ENCODE measurements at regions not wholly inside any gene's neighbourhood (a gene's known extent, or its start where the extent isn't known, plus 50 kb on each side); places are given as distances from the start of the nearest gene placed in this dataset.
A peak's percentile ranks its signal among the peaks of the same experiment; 100 is the strongest.

DNA sequence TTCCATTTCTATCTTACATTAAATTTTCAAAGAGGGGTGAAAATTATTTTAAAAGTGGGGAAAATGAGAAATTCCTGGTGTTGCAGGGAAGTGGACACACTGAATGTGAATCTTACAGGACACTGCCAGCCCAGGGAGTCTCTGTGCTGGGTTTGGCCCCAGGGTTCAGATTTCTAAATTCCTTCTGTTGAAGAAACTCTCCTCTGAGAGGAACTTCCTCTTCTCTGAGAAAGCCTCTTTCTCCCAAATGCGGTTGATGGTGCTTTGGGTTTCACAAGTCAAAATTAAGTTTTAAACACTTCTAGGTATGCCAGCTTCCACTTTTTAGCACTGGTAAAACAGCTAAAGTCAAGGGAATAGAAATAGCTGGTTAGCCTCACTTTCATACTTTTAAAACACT lies 317.9 kb upstream of the ITGA1 start:
- Histone ChIP-seq H3K23ac (ENCODE audit: low read depth, low read length, poor library complexity) (no peak overlapping the region), H3K4me2 (ENCODE audit: insufficient read depth, low read length, poor library complexity, severe bottlenecking) (no peak overlapping the region), H3K36me3 (replicated peaks in 1 of 2; ENCODE audit: control insufficient read depth in 2 of 2, insufficient read depth in 2 of 2, low read length in 2 of 2) (no peaks in the 10 kb centered on the region), H3K79me1 (ENCODE audit: low read depth, low read length) (no peaks in the 10 kb centered on the region), H3K27ac (replicated peaks; ENCODE audit: low read length) (no peak overlapping the region), H2BK5ac (ENCODE audit: low read length) (no peak overlapping the region), H3K4me1 (ENCODE audit: control insufficient read depth in 2 of 2, insufficient read depth in 1 of 2, low read depth in 1 of 2, low read length in 2 of 2) (peaks cover 0 to 8% of the 10 kb centered on the region in 2 donors), H2BK15ac (ENCODE audit: low read length) (no peak overlapping the region), H2AK5ac (ENCODE audit: low read depth, low read length) (no peak overlapping the region), H3K9ac (ENCODE audit: low read depth, low read length, poor library complexity) (no peak overlapping the region), H3K4ac (ENCODE audit: low read length) (no peak overlapping the region), H4K91ac (ENCODE audit: low read depth, low read length, poor library complexity) (no peak overlapping the region), H2BK120ac (ENCODE audit: low read depth, low read length) (no peak overlapping the region), H2AFZ (ENCODE audit: low read length) (peak overlapping the region; percentile 79), H3K4me3 (ENCODE audit: low read length in 2 of 2) (no peak overlapping the region), H3K14ac (ENCODE audit: low read length) (no peak overlapping the region), H3K27me3 (ENCODE audit: control insufficient read depth in 3 of 3, insufficient read depth in 3 of 3, low read depth in 1 of 3, low read length in 3 of 3) (no peaks in the 10 kb centered on the region), H3K18ac (ENCODE audit: low read length) (no peak overlapping the region), H2BK12ac (ENCODE audit: low read length) (no peak overlapping the region), H4K8ac (ENCODE audit: low read depth, low read length) (no peak overlapping the region), H3K9me3 (replicated peaks in 1 of 2; ENCODE audit: control insufficient read depth in 2 of 2, insufficient read depth in 1 of 2, low read depth in 1 of 2, low read length in 2 of 2) (no peaks in the 10 kb centered on the region)
- DNase-seq (ENCODE audit: low spot score) = no peak
- no CpG with 5 or more reads among the region's 1 CpG for WGBS, 2 donors (ENCODE audit: extremely low coverage in 2 of 2, insufficient read length in 2 of 2, insufficient replicate concordance in 1 of 2)

GRCh38 chr5:52476346-52476745 lies 311.4 kb upstream of the ITGA1 start:
- Histone ChIP-seq H3K27ac (replicated peaks; ENCODE audit: low read length) (no peak overlapping the region), H2AK5ac (ENCODE audit: low read depth, low read length) (no peak overlapping the region), H3K4me2 (ENCODE audit: insufficient read depth, low read length, poor library complexity, severe bottlenecking) (no peak overlapping the region), H3K14ac (ENCODE audit: low read length) (no peak overlapping the region), H3K4me1 (ENCODE audit: control insufficient read depth in 2 of 2, insufficient read depth in 1 of 2, low read depth in 1 of 2, low read length in 2 of 2) (no peaks in the 10 kb centered on the region), H2BK5ac (ENCODE audit: low read length) (no peak overlapping the region), H3K4ac (ENCODE audit: low read length) (no peak overlapping the region), H3K23ac (ENCODE audit: low read depth, low read length, poor library complexity) (no peak overlapping the region), H2BK120ac (ENCODE audit: low read depth, low read length) (no peak overlapping the region), H3K27me3 (ENCODE audit: control insufficient read depth in 3 of 3, insufficient read depth in 3 of 3, low read depth in 1 of 3, low read length in 3 of 3) (no peaks in the 10 kb centered on the region), H4K91ac (ENCODE audit: low read depth, low read length, poor library complexity) (no peak overlapping the region), H2BK12ac (ENCODE audit: low read length) (no peak overlapping the region), H2AFZ (ENCODE audit: low read length) (no peak overlapping the region), H4K8ac (ENCODE audit: low read depth, low read length) (no peak overlapping the region), H2BK15ac (ENCODE audit: low read length) (no peak overlapping the region), H3K79me1 (ENCODE audit: low read depth, low read length) (no peaks in the 10 kb centered on the region), H3K9me3 (replicated peaks in 1 of 2; ENCODE audit: control insufficient read depth in 2 of 2, insufficient read depth in 1 of 2, low read depth in 1 of 2, low read length in 2 of 2) (peaks cover 0 to 9% of the 10 kb centered on the region in 2 donors), H3K18ac (ENCODE audit: low read length) (no peak overlapping the region), H3K4me3 (ENCODE audit: low read length in 2 of 2) (no peak overlapping the region), H3K36me3 (replicated peaks in 1 of 2; ENCODE audit: control insufficient read depth in 2 of 2, insufficient read depth in 2 of 2, low read length in 2 of 2) (no peaks in the 10 kb centered on the region), H3K9ac (ENCODE audit: low read depth, low read length, poor library complexity) (no peak overlapping the region)
- DNase-seq (ENCODE audit: low spot score) = no peak
- WGBS, 2 donors (ENCODE audit: extremely low coverage in 2 of 2, insufficient read length in 2 of 2, insufficient replicate concordance in 1 of 2) = no CpG with 5 or more reads among the region's 1 CpG

GRCh38 chr5:52481201-52481600 lies 306.5 kb upstream of the ITGA1 start:
- H2BK15ac ChIP-seq (ENCODE audit: low read length) = no peak overlapping the region
- peak overlapping the region; percentile 12 for H2AFZ ChIP-seq (ENCODE audit: low read length)
- no peak overlapping the region for H4K8ac ChIP-seq (ENCODE audit: low read depth, low read length)
- H3K9me3 ChIP-seq (replicated peaks in 1 of 2; ENCODE audit: control insufficient read depth in 2 of 2, insufficient read depth in 1 of 2, low read depth in 1 of 2, low read length in 2 of 2) = peaks cover 0 to 9% of the 10 kb centered on the region in 2 donors
- H2BK120ac ChIP-seq (ENCODE audit: low read depth, low read length) = no peak overlapping the region
- H2BK12ac ChIP-seq (ENCODE audit: low read length) = no peak overlapping the region
- H3K4me3 ChIP-seq (ENCODE audit: low read length in 2 of 2) = no peak overlapping the region
- no peaks in the 10 kb centered on the region for H3K36me3 ChIP-seq (replicated peaks in 1 of 2; ENCODE audit: control insufficient read depth in 2 of 2, insufficient read depth in 2 of 2, low read length in 2 of 2)
- H3K27ac ChIP-seq (replicated peaks; ENCODE audit: low read length) = no peak overlapping the region
- no peaks in the 10 kb centered on the region for H3K27me3 ChIP-seq (ENCODE audit: control insufficient read depth in 3 of 3, insufficient read depth in 3 of 3, low read depth in 1 of 3, low read length in 3 of 3)
- H3K79me1 ChIP-seq (ENCODE audit: low read depth, low read length) = no peaks in the 10 kb centered on the region
- no peak overlapping the region for H3K14ac ChIP-seq (ENCODE audit: low read length)
- DNase-seq (ENCODE audit: low spot score) = no peak
- no peak overlapping the region for H2AK5ac ChIP-seq (ENCODE audit: low read depth, low read length)
- no peak overlapping the region for H2BK5ac ChIP-seq (ENCODE audit: low read length)
- H3K4ac ChIP-seq (ENCODE audit: low read length) = no peak overlapping the region
- no peak overlapping the region for H3K9ac ChIP-seq (ENCODE audit: low read depth, low read length, poor library complexity)
- no peaks in the 10 kb centered on the region for H3K4me1 ChIP-seq (ENCODE audit: control insufficient read depth in 2 of 2, insufficient read depth in 1 of 2, low read depth in 1 of 2, low read length in 2 of 2)
- no peak overlapping the region for H3K4me2 ChIP-seq (ENCODE audit: insufficient read depth, low read length, poor library complexity, severe bottlenecking)
- no peak overlapping the region for H3K18ac ChIP-seq (ENCODE audit: low read length)
- WGBS, 2 donors (ENCODE audit: extremely low coverage in 2 of 2, insufficient read length in 2 of 2, insufficient replicate concordance in 1 of 2) = no CpG with 5 or more reads among the region's 1 CpG
- H3K23ac ChIP-seq (ENCODE audit: low read depth, low read length, poor library complexity) = no peak overlapping the region
- H4K91ac ChIP-seq (ENCODE audit: low read depth, low read length, poor library complexity) = no peak overlapping the region

DNA sequence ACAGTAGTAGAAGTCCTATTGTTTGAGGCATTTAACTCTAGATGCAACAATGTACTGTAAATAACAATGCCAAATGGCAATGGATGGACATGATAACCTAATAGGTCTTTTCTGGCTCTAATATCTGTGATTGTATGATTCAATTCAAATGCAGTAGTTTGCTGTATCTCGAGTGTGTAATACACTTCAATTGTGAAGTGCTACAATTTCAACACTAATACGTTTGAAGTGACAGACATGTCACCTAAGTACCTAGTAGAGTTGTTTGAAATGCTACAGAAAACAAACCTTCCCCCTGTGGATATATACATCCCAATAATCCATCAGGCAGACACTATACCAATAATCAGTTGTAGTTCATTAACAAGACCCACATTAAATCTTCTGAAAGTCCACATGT lies 305.9 kb upstream of the ITGA1 start:
- H4K8ac ChIP-seq (ENCODE audit: low read depth, low read length) = no peak overlapping the region
- H3K4me2 ChIP-seq (ENCODE audit: insufficient read depth, low read length, poor library complexity, severe bottlenecking) = no peak overlapping the region
- H3K4ac ChIP-seq (ENCODE audit: low read length) = no peak overlapping the region
- H2AK5ac ChIP-seq (ENCODE audit: low read depth, low read length) = no peak overlapping the region
- no peak overlapping the region for H3K23ac ChIP-seq (ENCODE audit: low read depth, low read length, poor library complexity)
- no peak overlapping the region for H3K9ac ChIP-seq (ENCODE audit: low read depth, low read length, poor library complexity)
- no peak overlapping the region for H4K91ac ChIP-seq (ENCODE audit: low read depth, low read length, poor library complexity)
- H3K27ac ChIP-seq (replicated peaks; ENCODE audit: low read length) = no peak overlapping the region
- H3K14ac ChIP-seq (ENCODE audit: low read length) = no peak overlapping the region
- no peak overlapping the region for H3K4me3 ChIP-seq (ENCODE audit: low read length in 2 of 2)
- H3K4me1 ChIP-seq (ENCODE audit: control insufficient read depth in 2 of 2, insufficient read depth in 1 of 2, low read depth in 1 of 2, low read length in 2 of 2) = no peaks in the 10 kb centered on the region
- peaks cover 0 to 6% of the 10 kb centered on the region in 2 donors for H3K9me3 ChIP-seq (replicated peaks in 1 of 2; ENCODE audit: control insufficient read depth in 2 of 2, insufficient read depth in 1 of 2, low read depth in 1 of 2, low read length in 2 of 2)
- WGBS, 2 donors (ENCODE audit: extremely low coverage in 2 of 2, insufficient read length in 2 of 2, insufficient replicate concordance in 1 of 2) = no CpG with 5 or more reads among the region's 2 CpGs
- H3K27me3 ChIP-seq (ENCODE audit: control insufficient read depth in 3 of 3, insufficient read depth in 3 of 3, low read depth in 1 of 3, low read length in 3 of 3) = no peaks in the 10 kb centered on the region
- H2BK120ac ChIP-seq (ENCODE audit: low read depth, low read length) = no peak overlapping the region
- no peaks in the 10 kb centered on the region for H3K36me3 ChIP-seq (replicated peaks in 1 of 2; ENCODE audit: control insufficient read depth in 2 of 2, insufficient read depth in 2 of 2, low read length in 2 of 2)
- H2BK5ac ChIP-seq (ENCODE audit: low read length) = no peak overlapping the region
- H2BK12ac ChIP-seq (ENCODE audit: low read length) = no peak overlapping the region
- H3K18ac ChIP-seq (ENCODE audit: low read length) = no peak overlapping the region
- H2BK15ac ChIP-seq (ENCODE audit: low read length) = no peak overlapping the region
- H2AFZ ChIP-seq (ENCODE audit: low read length) = no peak overlapping the region
- no peak for DNase-seq (ENCODE audit: low spot score)
- H3K79me1 ChIP-seq (ENCODE audit: low read depth, low read length) = no peaks in the 10 kb centered on the region
